ENCODE measurements at regions not wholly inside any gene's neighbourhood (a gene's known extent, or its start where the extent isn't known, plus 50 kb on each side); places are given as distances from the start of the nearest gene placed in this dataset.

DNA sequence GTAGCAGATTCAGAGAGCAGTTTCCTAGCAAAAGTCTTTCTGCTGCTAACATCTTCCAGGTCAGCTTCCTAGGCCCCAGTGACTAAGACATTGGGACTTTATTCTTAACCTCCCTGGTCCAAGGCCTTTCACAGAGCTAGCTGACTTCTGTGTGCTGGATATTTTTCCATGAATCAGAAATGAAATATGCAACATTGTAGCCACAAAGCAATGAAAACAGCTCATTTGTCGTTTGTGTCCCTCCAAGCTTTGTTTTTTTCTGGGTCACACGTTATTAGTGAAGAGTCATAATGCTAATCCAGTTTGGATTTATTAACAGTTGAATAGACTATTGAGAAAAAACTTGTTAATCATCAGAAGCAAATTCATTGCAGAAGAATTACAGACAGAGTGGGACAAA lies 82.4 kb downstream of the ARF6 start:
- no peak for DNase-seq
- Histone ChIP-seq H3K9me3 (no peaks in the 10 kb centered on the region), H3K4me3 (no peak overlapping the region), H3K36me3 (no peaks in the 10 kb centered on the region), H3K27me3 (no peaks in the 10 kb centered on the region), H3K27ac (peak overlapping the region; percentile 45 to 94 (median 80)), H3K4me1 (peaks cover 38 to 75% (median 52%) of the 10 kb centered on the region in 3 donors)
- intact Hi-C loops (cut with DNase I) = no loop called here
- 11 to 36% methylated on average over 2 of the region's 2 CpGs for WGBS, 2 donors
- TF ChIP-seq, protein P1, sequence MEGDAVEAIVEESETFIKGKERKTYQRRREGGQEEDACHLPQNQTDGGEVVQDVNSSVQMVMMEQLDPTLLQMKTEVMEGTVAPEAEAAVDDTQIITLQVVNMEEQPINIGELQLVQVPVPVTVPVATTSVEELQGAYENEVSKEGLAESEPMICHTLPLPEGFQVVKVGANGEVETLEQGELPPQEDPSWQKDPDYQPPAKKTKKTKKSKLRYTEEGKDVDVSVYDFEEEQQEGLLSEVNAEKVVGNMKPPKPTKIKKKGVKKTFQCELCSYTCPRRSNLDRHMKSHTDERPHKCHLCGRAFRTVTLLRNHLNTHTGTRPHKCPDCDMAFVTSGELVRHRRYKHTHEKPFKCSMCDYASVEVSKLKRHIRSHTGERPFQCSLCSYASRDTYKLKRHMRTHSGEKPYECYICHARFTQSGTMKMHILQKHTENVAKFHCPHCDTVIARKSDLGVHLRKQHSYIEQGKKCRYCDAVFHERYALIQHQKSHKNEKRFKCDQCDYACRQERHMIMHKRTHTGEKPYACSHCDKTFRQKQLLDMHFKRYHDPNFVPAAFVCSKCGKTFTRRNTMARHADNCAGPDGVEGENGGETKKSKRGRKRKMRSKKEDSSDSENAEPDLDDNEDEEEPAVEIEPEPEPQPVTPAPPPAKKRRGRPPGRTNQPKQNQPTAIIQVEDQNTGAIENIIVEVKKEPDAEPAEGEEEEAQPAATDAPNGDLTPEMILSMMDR (IDR thresholded peaks at IDR 0.05) = no peak
- no peak for TF ChIP-seq POLR2A (IDR thresholded peaks at IDR 0.05)

DNA sequence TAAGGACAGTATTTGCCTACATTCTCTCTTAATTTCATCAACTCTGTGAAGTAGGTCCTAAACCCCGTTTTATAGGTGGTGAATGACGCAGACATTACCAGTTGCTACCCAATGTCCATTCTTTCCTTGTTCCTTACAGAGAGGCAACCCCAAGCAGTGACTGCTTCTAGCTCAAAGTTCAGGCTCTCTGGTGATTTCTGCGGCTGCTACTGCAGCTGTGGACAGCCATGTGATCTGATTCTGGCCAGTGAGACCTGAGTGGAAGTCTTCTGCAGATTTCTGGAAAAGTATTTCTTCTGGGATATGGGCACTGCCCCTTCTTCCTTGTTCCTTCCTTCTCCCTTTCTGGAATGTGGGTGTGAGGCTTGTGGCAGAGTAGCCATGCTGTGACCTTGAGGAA lies 82.9 kb downstream of the ARF6 start:
- DNase-seq = no peak
- Histone ChIP-seq H3K4me1 (peaks cover 33 to 70% (median 47%) of the 10 kb centered on the region in 3 donors), H3K9me3 (no peaks in the 10 kb centered on the region), H3K4me3 (no peak overlapping the region), H3K36me3 (no peaks in the 10 kb centered on the region), H3K27ac (peak overlapping the region; percentile 45 to 94 (median 80)), H3K27me3 (no peaks in the 10 kb centered on the region)
- TF ChIP-seq, protein P1 (IDR thresholded peaks at IDR 0.05) = no peak
- TF ChIP-seq POLR2A (IDR thresholded peaks at IDR 0.05) = no peak
- intact Hi-C loops (cut with DNase I) = no loop called here
- 89 to 92% methylated on average over 3 of the region's 3 CpGs for WGBS, 2 donors

DNA sequence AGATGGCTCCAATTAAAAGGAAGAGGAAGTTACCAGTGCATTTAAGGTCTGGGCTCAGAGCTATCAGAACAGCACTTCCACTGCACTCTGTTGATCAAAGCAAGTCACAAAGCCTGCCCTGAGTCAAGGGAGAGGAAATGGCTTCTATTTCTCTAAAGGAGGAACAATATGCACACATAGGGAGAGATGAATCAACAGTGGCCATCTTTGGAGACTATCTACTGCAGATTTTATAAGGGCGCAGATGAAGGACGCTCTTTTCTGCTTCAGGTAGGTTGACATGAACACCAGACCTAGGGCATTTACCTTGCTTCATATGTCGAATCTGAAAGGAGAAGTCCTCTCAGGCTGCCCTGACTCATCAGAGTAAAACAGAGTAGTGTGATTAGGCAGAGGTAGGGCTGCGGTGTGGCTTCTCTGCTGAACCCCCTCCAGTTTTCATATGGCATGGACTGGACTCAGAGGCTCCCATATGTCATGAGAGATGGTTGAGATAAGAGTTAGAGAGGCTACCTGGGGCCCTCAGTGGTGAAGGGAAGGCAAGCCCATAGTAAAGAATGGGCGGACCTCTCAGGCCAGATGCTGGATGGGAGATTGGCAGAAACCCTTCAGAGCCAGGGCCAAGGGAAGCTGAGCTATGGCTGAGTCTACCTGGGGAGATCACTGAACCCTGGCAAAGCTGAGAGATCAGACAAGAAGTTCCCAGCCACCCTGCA lies 84.4 kb downstream of the ARF6 start:
- Histone ChIP-seq H3K27ac (peak overlapping the region; percentile 49 to 94 (median 66)), H3K36me3 (no peaks in the 10 kb centered on the region), H3K27me3 (no peaks in the 10 kb centered on the region), H3K4me3 (no peak overlapping the region), H3K4me1 (peaks cover 18 to 55% (median 32%) of the 10 kb centered on the region in 3 donors), H3K9me3 (no peaks in the 10 kb centered on the region)
- intact Hi-C loops (cut with DNase I) = no loop called here
- 75 to 94% methylated on average over 4 to 5 of the region's 5 CpGs for WGBS, 2 donors
- TF ChIP-seq, protein P1 (IDR thresholded peaks at IDR 0.05) = no peak
- TF ChIP-seq POLR2A (IDR thresholded peaks at IDR 0.05) = peak in 1 of 4 donors; percentile 49
- no peak for DNase-seq

DNA sequence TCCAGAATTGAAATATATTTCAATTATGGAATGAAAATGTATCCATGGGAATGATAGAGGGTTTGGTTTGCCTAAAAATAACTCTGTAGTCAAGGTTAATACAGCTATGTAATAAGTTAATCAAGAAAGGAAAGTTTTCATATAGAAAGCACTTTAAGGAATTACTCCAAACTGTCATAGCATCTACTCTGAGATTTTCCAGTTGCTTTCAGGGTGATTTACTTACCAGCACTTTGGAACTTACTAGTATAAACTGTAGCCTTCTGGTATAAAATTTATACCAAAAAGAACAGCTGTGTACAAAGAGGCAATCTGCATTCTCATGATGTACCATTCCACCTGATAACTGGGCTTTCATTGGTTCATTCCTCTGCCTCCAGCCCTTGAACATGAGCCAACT lies 87.1 kb downstream of the ARF6 start:
- H3K27ac ChIP-seq = no peak overlapping the region
- no peak for DNase-seq
- peaks cover 0 to 28% (median 11%) of the 10 kb centered on the region in 3 donors for H3K4me1 ChIP-seq
- intact Hi-C loops (cut with DNase I) = no loop called here
- no peaks in the 10 kb centered on the region for H3K27me3 ChIP-seq
- H3K4me3 ChIP-seq = no peak overlapping the region
- TF ChIP-seq, protein P1 (IDR thresholded peaks at IDR 0.05) = no peak
- no peak for TF ChIP-seq POLR2A (IDR thresholded peaks at IDR 0.05)
- H3K9me3 ChIP-seq = no peaks in the 10 kb centered on the region
- no peaks in the 10 kb centered on the region for H3K36me3 ChIP-seq

DNA sequence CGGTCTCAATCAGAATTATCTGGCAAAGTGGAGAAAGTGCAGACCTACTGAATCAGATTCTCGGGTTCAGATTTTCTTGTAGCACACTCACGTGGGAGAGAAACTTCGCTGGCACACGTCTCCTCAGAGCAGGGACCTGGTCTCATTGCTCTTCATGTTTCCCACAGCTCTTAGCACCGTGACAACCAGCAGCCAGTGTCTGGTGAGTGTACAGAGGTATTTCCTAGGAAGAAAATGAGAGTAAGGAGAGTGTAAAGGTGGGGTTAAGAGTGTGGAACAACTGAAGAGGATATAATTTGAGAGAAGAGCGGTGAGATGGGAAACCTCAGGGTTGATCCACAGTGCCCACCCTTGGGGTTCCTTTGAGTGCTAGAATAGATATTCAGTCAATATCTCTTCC lies 89.2 kb downstream of the ARF6 start:
- H3K27me3 ChIP-seq = no peaks in the 10 kb centered on the region
- H3K9me3 ChIP-seq = no peaks in the 10 kb centered on the region
- peaks cover 0 to 9% (median 3%) of the 10 kb centered on the region in 3 donors for H3K4me1 ChIP-seq
- no peaks in the 10 kb centered on the region for H3K36me3 ChIP-seq
- DNase-seq = no peak
- TF ChIP-seq POLR2A (IDR thresholded peaks at IDR 0.05) = no peak
- TF ChIP-seq, protein P1 (IDR thresholded peaks at IDR 0.05) = no peak
- peak overlapping the region in 1 of 4 donors; percentile 46 for H3K4me3 ChIP-seq
- whole genome bisulfite sequencing, 2 donors = 74 to 81% methylated on average over 5 to 7 of the region's 7 CpGs
- intact Hi-C loops (cut with DNase I) = no loop called here
- H3K27ac ChIP-seq = peak overlapping the region in 2 of 4 donors; percentile 6 to 52

Measured in esophagus squamous epithelium (tissue), 5 donors.